Choroid plexus epithelial cell (primary cell): ENCODE measurements at regions not wholly inside any gene's neighbourhood (a gene's known extent, or its start where the extent isn't known, plus 50 kb on each side); places are given as distances from the start of the nearest gene placed in this dataset.
"Not testable (repeated sequence)": the region's sequence is repeated elsewhere in the genome, so short reads cannot be mapped to it uniquely, and the experiment has no call there.

ENCODE experiments used
- DNase-seq: peaks from one replicate; pipeline ENCODE4 v3.0.0-alpha.2; 2010; ENCODE audit warnings: low read depth
- H3K4me3 ChIP-seq: 2 replicates; pipeline ENCODE4 v1.5.1; 2011; ENCODE audit warnings: low read depth, mild to moderate bottlenecking, control low read depth, low read length, moderate library complexity
- TF ChIP-seq, protein P1 (sequence below): conservative IDR thresholded peaks from 2 replicates; pipeline ENCODE4 v1.5.1; 2011; ENCODE audit warnings: low read depth, mild to moderate bottlenecking, control low read depth, inconsistent platforms, low read length, moderate library complexity

DNA sequence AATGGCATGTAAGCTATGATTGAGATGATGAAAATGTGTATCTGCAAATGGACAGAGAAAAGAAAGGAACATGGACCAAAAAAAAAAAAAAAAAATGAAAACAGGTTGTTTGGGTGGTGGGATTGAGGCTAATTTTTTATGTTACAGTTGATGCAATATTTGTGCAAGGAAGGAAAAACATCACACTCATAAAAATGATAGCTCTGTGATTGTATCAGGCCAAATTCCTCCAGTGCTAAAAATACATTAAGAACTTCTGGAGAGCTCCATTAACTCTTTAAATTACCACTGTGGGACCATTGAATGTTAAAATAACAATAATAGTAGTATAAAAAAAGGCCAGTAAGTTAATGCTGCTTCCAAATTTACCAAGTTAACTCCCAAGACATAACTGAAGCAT is 79.5 kb upstream of the MSX2 start:
- no peak overlapping the region for H3K4me3 ChIP-seq
- TF ChIP-seq, protein P1, sequence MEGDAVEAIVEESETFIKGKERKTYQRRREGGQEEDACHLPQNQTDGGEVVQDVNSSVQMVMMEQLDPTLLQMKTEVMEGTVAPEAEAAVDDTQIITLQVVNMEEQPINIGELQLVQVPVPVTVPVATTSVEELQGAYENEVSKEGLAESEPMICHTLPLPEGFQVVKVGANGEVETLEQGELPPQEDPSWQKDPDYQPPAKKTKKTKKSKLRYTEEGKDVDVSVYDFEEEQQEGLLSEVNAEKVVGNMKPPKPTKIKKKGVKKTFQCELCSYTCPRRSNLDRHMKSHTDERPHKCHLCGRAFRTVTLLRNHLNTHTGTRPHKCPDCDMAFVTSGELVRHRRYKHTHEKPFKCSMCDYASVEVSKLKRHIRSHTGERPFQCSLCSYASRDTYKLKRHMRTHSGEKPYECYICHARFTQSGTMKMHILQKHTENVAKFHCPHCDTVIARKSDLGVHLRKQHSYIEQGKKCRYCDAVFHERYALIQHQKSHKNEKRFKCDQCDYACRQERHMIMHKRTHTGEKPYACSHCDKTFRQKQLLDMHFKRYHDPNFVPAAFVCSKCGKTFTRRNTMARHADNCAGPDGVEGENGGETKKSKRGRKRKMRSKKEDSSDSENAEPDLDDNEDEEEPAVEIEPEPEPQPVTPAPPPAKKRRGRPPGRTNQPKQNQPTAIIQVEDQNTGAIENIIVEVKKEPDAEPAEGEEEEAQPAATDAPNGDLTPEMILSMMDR, result no peak
- DNase-seq, result no peak

DNA sequence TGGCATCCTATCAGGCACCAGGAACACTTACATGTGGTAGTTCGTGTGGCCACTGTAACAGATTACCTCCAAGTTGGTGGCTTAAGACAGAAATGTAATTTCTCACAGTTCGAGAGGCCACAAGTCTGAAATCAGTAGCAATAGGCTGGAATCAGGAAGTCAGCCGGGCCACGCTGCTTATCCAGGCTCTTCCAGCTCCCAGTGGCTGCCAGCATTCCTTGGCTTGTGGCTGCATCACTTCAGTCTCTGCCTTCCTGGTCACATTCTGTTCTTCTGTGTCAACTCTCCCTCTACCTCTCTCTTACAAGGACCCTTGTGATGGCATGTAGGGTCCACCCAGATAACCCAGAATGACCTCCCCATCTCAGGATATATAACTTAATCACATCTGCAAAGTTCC is 78.7 kb upstream of the MSX2 start:
- TF ChIP-seq, protein P1, result no peak
- H3K4me3 ChIP-seq, result no peak overlapping the region
- no peak for DNase-seq

DNA sequence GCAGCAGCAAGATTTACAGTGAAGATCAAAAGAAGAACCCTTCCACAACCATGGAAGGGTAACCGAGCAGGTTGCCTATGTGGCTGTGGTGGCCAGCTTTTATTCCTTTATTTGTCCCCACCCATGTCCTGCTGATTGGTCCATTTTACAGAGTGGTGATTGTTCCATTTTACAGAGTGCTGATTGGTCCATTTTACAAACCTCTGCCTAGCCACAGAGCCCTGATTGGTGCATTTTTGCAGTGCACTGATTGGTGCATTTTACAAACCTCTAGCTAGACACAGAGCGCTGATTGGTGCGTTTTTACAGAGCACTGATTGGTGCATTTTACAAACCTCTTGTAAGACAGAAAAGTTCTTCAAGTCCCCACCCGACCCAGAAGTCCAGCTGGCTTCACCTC is 75.8 kb upstream of the MSX2 start:
- DNase-seq, H3K4me3 ChIP-seq: not testable (repeated sequence)

GRCh38 chr5:174649391-174649790 is 75.0 kb upstream of the MSX2 start:
- no peak overlapping the region for H3K4me3 ChIP-seq
- TF ChIP-seq, protein P1, result no peak
- no peak for DNase-seq

DNA sequence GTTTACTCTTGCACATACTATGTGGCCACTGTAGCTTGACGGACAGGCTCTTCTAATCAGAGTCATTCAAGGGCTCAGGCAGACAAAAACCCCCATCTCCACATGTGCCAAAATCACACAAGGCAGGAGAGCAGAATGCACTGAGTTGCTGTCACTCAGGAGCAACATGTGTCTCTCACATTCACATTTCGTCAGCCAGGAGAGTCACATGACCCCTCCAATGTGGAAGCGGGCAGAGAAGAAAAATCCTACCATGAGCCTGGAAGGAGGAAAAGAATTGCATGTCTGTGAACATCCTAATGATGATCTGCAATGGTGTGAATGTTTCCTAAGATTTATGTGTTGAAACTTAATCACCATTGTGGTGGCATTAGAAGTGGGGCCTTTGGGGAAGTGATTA is 69.9 kb upstream of the MSX2 start:
- DNase-seq, result no peak
- TF ChIP-seq, protein P1, result no peak
- no peak overlapping the region for H3K4me3 ChIP-seq

DNA sequence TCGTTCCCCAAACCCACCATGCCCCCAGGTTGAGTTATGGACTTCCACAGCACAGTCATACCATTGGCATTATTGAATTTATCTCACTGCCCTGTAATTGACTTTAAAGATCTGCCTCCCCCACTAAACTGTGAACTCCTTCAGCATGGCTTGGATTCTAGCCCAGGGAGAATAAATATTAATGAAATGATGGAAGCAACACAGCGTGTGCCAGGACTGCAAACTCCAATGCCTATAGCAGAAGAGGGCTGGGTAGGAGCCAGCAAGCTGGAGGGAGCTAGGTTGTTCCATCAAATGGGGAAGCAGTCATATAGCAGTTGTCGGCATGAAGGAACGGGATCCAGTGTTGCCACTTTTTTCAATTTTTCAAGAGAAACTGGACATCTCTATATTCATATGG is 69.0 kb upstream of the MSX2 start:
- TF ChIP-seq, protein P1, result no peak
- no peak overlapping the region for H3K4me3 ChIP-seq
- no peak for DNase-seq

- no peak for DNase-seq
- H3K4me3 ChIP-seq, result no peak overlapping the region
- TF ChIP-seq, protein P1, result no peak
These were observed 60.1 kb upstream of the MSX2 start for GRCh38 chr5:174664180-174664850.

DNA sequence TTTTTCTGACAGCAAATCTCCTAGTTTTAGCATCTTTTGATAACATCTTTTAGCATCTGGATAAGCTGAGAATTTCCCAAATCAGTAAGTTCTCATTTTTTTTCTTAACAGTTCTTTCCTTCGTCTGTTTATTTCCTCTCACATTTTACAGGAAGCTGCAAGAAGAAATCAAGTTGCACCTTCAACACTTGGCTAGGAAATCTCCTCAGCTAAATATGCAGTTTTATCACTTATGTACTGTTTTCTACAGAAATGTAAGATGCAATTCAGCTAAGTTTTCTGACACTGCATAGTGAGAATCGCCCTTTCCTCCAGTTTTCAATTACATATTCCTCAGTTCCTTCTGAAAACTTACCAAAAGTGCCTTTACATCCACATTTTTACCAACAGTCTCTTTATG is 59.0 kb upstream of the MSX2 start:
- DNase-seq, result no peak
- TF ChIP-seq, protein P1, result no peak
- H3K4me3 ChIP-seq, result no peak overlapping the region
